Upper lobe of right lung (tissue), 1 donor: ENCODE measurements at regions not wholly inside any gene's neighbourhood (a gene's known extent, or its start where the extent isn't known, plus 50 kb on each side); places are given as distances from the start of the nearest gene placed in this dataset.
"Not testable (repeated sequence)": the region's sequence is repeated elsewhere in the genome, so short reads cannot be mapped to it uniquely, and the experiment has no call there.

Experiments used
- ATAC-seq: fragments of 200-7000 bp; cut with Tn5 transposase; one replicate; pipeline ENCODE4 v1.9.1; 2020; ENCODE audit warnings: mild to moderate bottlenecking, moderate library complexity
- DNase-seq: peaks from one replicate; pipeline ENCODE4 v3.0.0-alpha.2; 2020
- H3K27ac ChIP-seq: fragments of 200-600 bp; one replicate; pipeline ENCODE4 v1.8.0; 2022
- H3K27me3 ChIP-seq: fragments of 200-600 bp; one replicate; pipeline ENCODE4 v1.8.0; 2022; ENCODE audit warnings: mild to moderate bottlenecking
- H3K36me3 ChIP-seq: fragments of 200-600 bp; one replicate; pipeline ENCODE4 v1.8.0; 2022
- H3K4me1 ChIP-seq: fragments of 200-600 bp; one replicate; pipeline ENCODE4 v1.8.0; 2022
- H3K4me3 ChIP-seq: fragments of 200-600 bp; one replicate; pipeline ENCODE4 v1.8.0; 2022; ENCODE audit warnings: mild to moderate bottlenecking
- H3K9me3 ChIP-seq: fragments of 200-600 bp; one replicate; pipeline ENCODE4 v1.8.0; 2022
- intact Hi-C: fragments of 100-400 bp; cut with DNase I; formaldehyde crosslinking; loops from one replicate; pipeline ENCODE4 v1.11.0; 2022
- TF ChIP-seq, protein P1 (sequence below): fragments of 200-600 bp; IDR thresholded peaks from one replicate; pipeline ENCODE4 v1.8.0; 2022; ENCODE audit warnings: antibody characterized with exemption
- donor health status: DM: no; HTN: yes; CAD: no; lungs with severe emphysema.

DNA sequence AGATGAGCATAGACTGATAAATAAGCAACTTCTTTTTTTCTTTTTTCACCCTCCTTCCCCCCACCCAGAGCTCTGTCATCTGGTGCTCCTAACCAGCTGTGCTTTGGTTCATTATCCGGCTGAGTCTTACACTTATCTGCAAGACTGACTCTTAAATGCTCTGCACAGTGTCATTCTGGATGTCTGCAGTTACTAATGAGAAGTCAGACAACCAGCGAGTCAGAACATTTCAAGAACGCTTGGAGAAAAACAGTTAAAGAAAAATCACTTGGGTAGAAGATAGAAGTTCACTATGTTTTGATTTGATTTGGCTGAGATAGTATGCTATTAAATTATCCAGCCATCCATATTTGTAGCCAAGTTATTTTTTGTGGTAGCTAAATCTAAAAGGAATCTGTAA, 328.9 kb upstream of the PRICKLE1 start:
- DNase-seq (no peak), ATAC-seq (no peak)
- no peaks in the 10 kb centered on the region for H3K27me3 ChIP-seq
- H3K4me3 ChIP-seq, result no peak overlapping the region
- no peaks in the 10 kb centered on the region for H3K9me3 ChIP-seq
- H3K36me3 ChIP-seq, result no peaks in the 10 kb centered on the region
- H3K4me1 ChIP-seq, result peaks cover 8% of the 10 kb centered on the region
- no peak overlapping the region for H3K27ac ChIP-seq
- TF ChIP-seq, protein P1, sequence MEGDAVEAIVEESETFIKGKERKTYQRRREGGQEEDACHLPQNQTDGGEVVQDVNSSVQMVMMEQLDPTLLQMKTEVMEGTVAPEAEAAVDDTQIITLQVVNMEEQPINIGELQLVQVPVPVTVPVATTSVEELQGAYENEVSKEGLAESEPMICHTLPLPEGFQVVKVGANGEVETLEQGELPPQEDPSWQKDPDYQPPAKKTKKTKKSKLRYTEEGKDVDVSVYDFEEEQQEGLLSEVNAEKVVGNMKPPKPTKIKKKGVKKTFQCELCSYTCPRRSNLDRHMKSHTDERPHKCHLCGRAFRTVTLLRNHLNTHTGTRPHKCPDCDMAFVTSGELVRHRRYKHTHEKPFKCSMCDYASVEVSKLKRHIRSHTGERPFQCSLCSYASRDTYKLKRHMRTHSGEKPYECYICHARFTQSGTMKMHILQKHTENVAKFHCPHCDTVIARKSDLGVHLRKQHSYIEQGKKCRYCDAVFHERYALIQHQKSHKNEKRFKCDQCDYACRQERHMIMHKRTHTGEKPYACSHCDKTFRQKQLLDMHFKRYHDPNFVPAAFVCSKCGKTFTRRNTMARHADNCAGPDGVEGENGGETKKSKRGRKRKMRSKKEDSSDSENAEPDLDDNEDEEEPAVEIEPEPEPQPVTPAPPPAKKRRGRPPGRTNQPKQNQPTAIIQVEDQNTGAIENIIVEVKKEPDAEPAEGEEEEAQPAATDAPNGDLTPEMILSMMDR, result no peak
- intact Hi-C loops, result no loop called here

DNA sequence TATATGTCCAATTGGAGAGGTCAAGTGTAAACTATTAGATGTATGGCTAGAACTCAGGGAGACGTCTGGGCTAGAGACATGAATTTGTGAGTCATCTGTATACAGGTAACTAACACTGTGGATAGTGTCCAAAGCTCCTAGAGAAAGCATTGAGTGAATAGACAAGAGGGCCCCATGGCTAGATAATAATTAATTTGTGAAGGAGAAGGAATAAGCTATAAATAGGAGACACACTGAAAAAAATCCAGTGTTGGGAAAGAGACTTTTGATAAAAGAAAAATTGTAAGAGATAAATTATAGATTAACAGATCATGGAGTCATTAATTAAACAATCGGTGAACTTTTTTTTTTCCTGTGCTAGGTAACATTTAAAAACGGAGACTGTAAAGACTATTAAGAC, 326.6 kb upstream of the PRICKLE1 start:
- H3K36me3 ChIP-seq, result no peaks in the 10 kb centered on the region
- peak; percentile 35 for ATAC-seq
- no peaks in the 10 kb centered on the region for H3K27me3 ChIP-seq
- TF ChIP-seq, protein P1, result no peak
- no peaks in the 10 kb centered on the region for H3K9me3 ChIP-seq
- no peak overlapping the region for H3K27ac ChIP-seq
- no peak for DNase-seq
- intact Hi-C loops, result no loop called here
- H3K4me3 ChIP-seq, result no peak overlapping the region
- no peaks in the 10 kb centered on the region for H3K4me1 ChIP-seq

DNA sequence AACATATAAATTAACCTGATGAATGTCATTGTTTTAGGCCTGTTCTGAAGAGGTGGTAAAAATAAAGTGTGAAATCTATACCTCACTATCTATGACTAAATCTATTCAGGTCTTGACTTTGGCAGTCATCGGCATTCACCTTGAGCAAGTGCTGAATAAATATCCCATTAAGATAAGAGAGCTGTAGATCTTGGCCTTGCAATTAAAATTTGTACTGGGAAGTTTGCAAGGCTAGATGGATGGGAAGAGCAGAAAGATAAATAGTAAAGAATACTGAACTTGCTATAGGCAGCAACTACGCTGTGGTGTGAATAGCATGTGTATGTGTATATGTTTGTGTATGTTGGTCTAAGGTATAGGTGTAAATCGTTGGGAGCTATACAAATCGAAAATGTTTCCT, 325.9 kb upstream of the PRICKLE1 start:
- ATAC-seq (no peak), DNase-seq (no peak)
- H3K27me3 ChIP-seq, result no peaks in the 10 kb centered on the region
- H3K4me3 ChIP-seq, result no peak overlapping the region
- intact Hi-C loops, result no loop called here
- H3K9me3 ChIP-seq, result no peaks in the 10 kb centered on the region
- TF ChIP-seq, protein P1, result no peak
- H3K4me1 ChIP-seq, result no peaks in the 10 kb centered on the region
- H3K27ac ChIP-seq, result no peak overlapping the region
- no peaks in the 10 kb centered on the region for H3K36me3 ChIP-seq

DNA sequence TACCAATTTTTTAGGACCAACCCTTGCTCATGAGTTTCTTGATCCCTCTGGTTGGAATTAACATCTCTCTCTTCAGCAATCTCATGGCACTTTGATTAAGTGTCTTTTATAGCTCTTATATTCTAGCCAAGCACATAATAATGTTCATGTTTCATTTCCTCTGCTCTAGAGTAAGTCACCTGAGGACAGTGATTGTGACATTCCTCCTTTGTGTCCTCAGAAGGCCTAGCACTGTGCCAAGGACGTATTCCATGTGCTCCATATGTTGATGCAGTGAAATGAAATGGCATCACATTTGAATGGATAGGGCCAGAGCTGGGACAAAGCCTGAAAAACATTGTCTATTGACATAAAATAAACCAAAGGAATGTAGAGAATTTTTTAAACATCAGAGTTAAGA, 322.8 kb upstream of the PRICKLE1 start:
- DNase-seq, result no peak

DNA sequence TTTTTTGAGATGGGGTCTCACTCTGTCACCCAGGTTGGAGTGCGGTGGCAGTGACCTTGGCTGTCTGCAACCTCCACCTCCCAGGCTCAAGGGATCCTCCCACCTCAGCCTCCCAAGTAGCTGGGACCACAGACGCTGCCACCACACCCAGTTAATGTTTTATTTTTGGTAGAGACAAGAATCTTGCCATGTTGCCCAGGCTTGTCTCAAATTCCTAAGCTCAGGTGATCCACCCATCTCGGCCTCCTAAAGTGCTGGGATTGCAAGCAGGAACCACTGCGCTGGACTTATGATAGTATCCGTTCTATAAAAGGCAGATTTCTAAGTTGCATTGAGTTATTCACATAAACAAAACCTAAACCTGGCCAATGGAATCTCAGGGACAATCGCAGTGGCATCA, 321.1 kb upstream of the PRICKLE1 start:
- Histone ChIP-seq H3K36me3 (no peaks in the 10 kb centered on the region), H3K4me3 (no peak overlapping the region), H3K4me1 (no peaks in the 10 kb centered on the region), H3K27ac (no peak overlapping the region), H3K27me3 (no peaks in the 10 kb centered on the region), H3K9me3 (no peaks in the 10 kb centered on the region)
- TF ChIP-seq, protein P1, result no peak
- no peak for DNase-seq
- ATAC-seq, result no peak
- intact Hi-C loops, result no loop called here

More for the DNA sequence above, 322.8 kb upstream of the PRICKLE1 start:
- Histone ChIP-seq H3K27me3 (no peaks in the 10 kb centered on the region), H3K4me3 (no peak overlapping the region), H3K36me3 (no peaks in the 10 kb centered on the region), H3K4me1 (no peaks in the 10 kb centered on the region), H3K27ac (no peak overlapping the region), H3K9me3 (no peaks in the 10 kb centered on the region)
- ATAC-seq, result no peak
- intact Hi-C loops, result no loop called here
- TF ChIP-seq, protein P1, result no peak

DNA sequence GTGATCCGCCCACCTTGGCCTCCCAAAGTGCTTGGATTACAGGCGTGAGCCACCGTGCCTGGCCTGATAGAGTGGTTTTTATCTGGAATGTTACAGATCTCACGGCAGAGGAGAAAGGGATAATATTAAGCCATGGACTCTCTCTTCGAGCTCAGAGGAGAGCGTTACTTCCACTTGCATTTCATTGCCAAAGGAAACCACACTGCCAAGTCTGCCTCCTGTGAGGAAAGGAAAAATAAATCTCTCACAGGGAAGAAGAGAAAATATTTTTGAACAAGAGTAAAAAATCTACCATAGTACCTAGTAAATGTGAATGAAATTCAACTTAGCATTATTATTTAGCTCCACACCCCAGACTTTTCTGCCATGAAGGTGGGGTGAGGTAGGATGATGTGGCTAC, 319.2 kb upstream of the PRICKLE1 start:
- DNase-seq (no peak), ATAC-seq (no peak)
- Histone ChIP-seq H3K36me3 (no peaks in the 10 kb centered on the region), H3K9me3 (no peaks in the 10 kb centered on the region), H3K4me3 (no peak overlapping the region), H3K27me3 (no peaks in the 10 kb centered on the region), H3K4me1 (no peaks in the 10 kb centered on the region), H3K27ac (no peak overlapping the region)
- TF ChIP-seq, protein P1, result no peak
- intact Hi-C loops, result no loop called here

DNA sequence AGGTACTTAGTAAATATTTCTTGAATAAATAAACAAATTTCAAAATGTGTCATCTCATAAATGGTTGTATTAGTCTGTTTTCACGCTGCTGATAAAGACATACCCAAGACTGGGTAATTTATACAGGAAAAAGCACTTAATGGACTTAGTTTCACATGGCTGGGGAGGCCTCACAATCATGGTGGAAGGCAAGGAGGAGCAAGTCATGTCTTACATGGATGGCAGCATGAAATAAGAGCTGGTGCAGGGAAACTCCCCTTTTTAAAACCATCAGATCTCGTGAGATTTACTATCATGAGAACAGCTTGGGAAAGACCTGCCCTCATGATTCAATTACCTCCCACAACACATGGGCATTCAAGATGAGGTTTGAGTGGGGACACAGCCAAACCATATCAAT, 317.3 kb upstream of the PRICKLE1 start:
- H3K9me3 ChIP-seq, intact Hi-C loops, H3K36me3 ChIP-seq, H3K4me3 ChIP-seq, H3K4me1 ChIP-seq, DNase-seq, H3K27me3 ChIP-seq, H3K27ac ChIP-seq, ATAC-seq: not testable (repeated sequence)
